IPS DF 4.7 (cell line): ENCODE measurements at regions not wholly inside any gene's neighbourhood (a gene's known extent, or its start where the extent isn't known, plus 50 kb on each side); places are given as distances from the start of the nearest gene placed in this dataset.

Experiments used
- DNase-seq: peaks from one replicate; pipeline ENCODE4 v3.0.0-alpha.2; 2013; ENCODE audit warnings: low spot score; ENCODE audit errors: extremely low read depth

- no peak for DNase-seq
These were observed 335.8 kb downstream of the EPHA7 start for GRCh38 chr6:93083337-93084230.

- DNase-seq: no peak
These were observed 337.5 kb downstream of the EPHA7 start for GRCh38 chr6:93081901-93082300.

- DNase-seq: peak; percentile 22
These were observed 340.3 kb downstream of the EPHA7 start for GRCh38 chr6:93079061-93079460.

GRCh38 chr6:93073811-93074210, 345.5 kb downstream of the EPHA7 start:
- no peak for DNase-seq

- no peak for DNase-seq
These were observed 349.5 kb downstream of the EPHA7 start for GRCh38 chr6:93069856-93070255.

GRCh38 chr6:93059911-93060310, 359.4 kb downstream of the EPHA7 start:
- no peak for DNase-seq

- no peak for DNase-seq
These were observed 361.8 kb downstream of the EPHA7 start for GRCh38 chr6:93057584-93057983.

- no peak for DNase-seq
These were observed 371.0 kb downstream of the EPHA7 start for GRCh38 chr6:93048381-93048780.

GRCh38 chr6:93047033-93047432, 372.3 kb downstream of the EPHA7 start:
- no peak for DNase-seq

- DNase-seq: no peak
These were observed 374.2 kb downstream of the EPHA7 start for GRCh38 chr6:93045156-93045555.

GRCh38 chr6:93040375-93040774, 379.0 kb downstream of the EPHA7 start:
- DNase-seq: no peak

GRCh38 chr6:93036835-93037234, 382.5 kb downstream of the EPHA7 start:
- peak; percentile 30 for DNase-seq

GRCh38 chr6:93035756-93036155, 383.6 kb downstream of the EPHA7 start:
- no peak for DNase-seq

GRCh38 chr6:93021235-93021915, 398.0 kb downstream of the EPHA7 start:
- DNase-seq: no peak

GRCh38 chr6:93017626-93018025, 401.7 kb downstream of the EPHA7 start:
- DNase-seq: no peak

- DNase-seq: peak; percentile 30
These were observed 402.1 kb downstream of the EPHA7 start for GRCh38 chr6:93017213-93017612.

- DNase-seq: no peak
These were observed 406.3 kb downstream of the EPHA7 start for GRCh38 chr6:93013054-93013453.

GRCh38 chr6:93008375-93008774, 411.0 kb downstream of the EPHA7 start:
- no peak for DNase-seq

- DNase-seq: no peak
These were observed 429.7 kb downstream of the EPHA7 start for GRCh38 chr6:92989656-92990055.

GRCh38 chr6:92979281-92979680, 440.1 kb downstream of the EPHA7 start:
- DNase-seq: no peak

GRCh38 chr6:92977018-92977417, 442.3 kb downstream of the EPHA7 start:
- no peak for DNase-seq

GRCh38 chr6:92967362-92967761, 452.0 kb downstream of the EPHA7 start:
- DNase-seq: no peak

GRCh38 chr6:92962846-92963245, 456.5 kb downstream of the EPHA7 start:
- DNase-seq: no peak
